ENCODE measurements at regions not wholly inside any gene's neighbourhood (a gene's known extent, or its start where the extent isn't known, plus 50 kb on each side); places are given as distances from the start of the nearest gene placed in this dataset.

- Histone ChIP-seq H3K79me2 (no peaks in the 10 kb centered on the region), H3K4me1 (ENCODE audit: insufficient read depth) (no peaks in the 10 kb centered on the region), H3K36me3 (replicated peaks; ENCODE audit: insufficient read depth, low read depth) (no peaks in the 10 kb centered on the region), H3K27me3 (no peaks in the 10 kb centered on the region), H3K4me3 (no peak overlapping the region), H3K27ac (no peak overlapping the region), H2AFZ (no peak overlapping the region), H3K4me2 (no peak overlapping the region), H3K9me3 (ENCODE audit: low read depth) (no peaks in the 10 kb centered on the region), H4K20me1 (ENCODE audit: insufficient read depth, poor library complexity, severe bottlenecking) (no peaks in the 10 kb centered on the region), H3K9me2 (replicated peaks; ENCODE audit: insufficient read depth) (no peaks in the 10 kb centered on the region)
- DNase-seq (ENCODE audit: low spot score), result no peak
- WGBS (ENCODE audit: low lambda C conversion rate, missing lambda C conversion rate), result 86% methylated on average over 1 of the region's 1 CpG
- TF ChIP-seq EZH2 (IDR thresholded peaks at IDR 0.05; ENCODE audit: borderline replicate concordance) (no peak), EZH2phosphoT487 (IDR thresholded peaks at IDR 0.05; ENCODE audit: low read depth, severe bottlenecking, unreplicated experiment) (no peak), CTCF (IDR thresholded peaks at IDR 0.05; ENCODE audit: poor library complexity) (no peak)
These were observed 115.4 kb upstream of the STXBP5 start for GRCh38 chr6:147088861-147089260.

GRCh38 chr6:147095316-147095715 is 108.9 kb upstream of the STXBP5 start:
- H3K79me2 ChIP-seq, result no peaks in the 10 kb centered on the region
- H3K27ac ChIP-seq, result no peak overlapping the region
- no peaks in the 10 kb centered on the region for H3K4me1 ChIP-seq (ENCODE audit: insufficient read depth)
- H3K36me3 ChIP-seq (replicated peaks; ENCODE audit: insufficient read depth, low read depth), result no peaks in the 10 kb centered on the region
- no peaks in the 10 kb centered on the region for H4K20me1 ChIP-seq (ENCODE audit: insufficient read depth, poor library complexity, severe bottlenecking)
- H3K4me2 ChIP-seq, result no peak overlapping the region
- no peak for DNase-seq (ENCODE audit: low spot score)
- no peaks in the 10 kb centered on the region for H3K9me3 ChIP-seq (ENCODE audit: low read depth)
- H2AFZ ChIP-seq, result no peak overlapping the region
- TF ChIP-seq CTCF (IDR thresholded peaks at IDR 0.05; ENCODE audit: poor library complexity), result no peak
- TF ChIP-seq EZH2phosphoT487 (IDR thresholded peaks at IDR 0.05; ENCODE audit: low read depth, severe bottlenecking, unreplicated experiment), result no peak
- TF ChIP-seq EZH2 (IDR thresholded peaks at IDR 0.05; ENCODE audit: borderline replicate concordance), result no peak
- WGBS (ENCODE audit: low lambda C conversion rate, missing lambda C conversion rate), result 87% methylated on average over 3 of the region's 3 CpGs
- no peaks in the 10 kb centered on the region for H3K9me2 ChIP-seq (replicated peaks; ENCODE audit: insufficient read depth)
- H3K4me3 ChIP-seq, result no peak overlapping the region
- no peaks in the 10 kb centered on the region for H3K27me3 ChIP-seq

- H3K4me1 ChIP-seq (ENCODE audit: insufficient read depth), result no peaks in the 10 kb centered on the region
- no peak overlapping the region for H3K27ac ChIP-seq
- no peaks in the 10 kb centered on the region for H3K9me3 ChIP-seq (ENCODE audit: low read depth)
- H4K20me1 ChIP-seq (ENCODE audit: insufficient read depth, poor library complexity, severe bottlenecking), result no peaks in the 10 kb centered on the region
- no peaks in the 10 kb centered on the region for H3K79me2 ChIP-seq
- no peak for TF ChIP-seq CTCF (IDR thresholded peaks at IDR 0.05; ENCODE audit: poor library complexity)
- no peak for TF ChIP-seq EZH2 (IDR thresholded peaks at IDR 0.05; ENCODE audit: borderline replicate concordance)
- no peak for TF ChIP-seq EZH2phosphoT487 (IDR thresholded peaks at IDR 0.05; ENCODE audit: low read depth, severe bottlenecking, unreplicated experiment)
- H3K4me2 ChIP-seq, result no peak overlapping the region
- H2AFZ ChIP-seq, result no peak overlapping the region
- H3K9me2 ChIP-seq (replicated peaks; ENCODE audit: insufficient read depth), result no peaks in the 10 kb centered on the region
- 92% methylated on average over 3 of the region's 3 CpGs for WGBS (ENCODE audit: low lambda C conversion rate, missing lambda C conversion rate)
- DNase-seq (ENCODE audit: low spot score), result no peak
- H3K27me3 ChIP-seq, result no peaks in the 10 kb centered on the region
- no peaks in the 10 kb centered on the region for H3K36me3 ChIP-seq (replicated peaks; ENCODE audit: insufficient read depth, low read depth)
- H3K4me3 ChIP-seq, result no peak overlapping the region
These were observed 104.2 kb upstream of the STXBP5 start for GRCh38 chr6:147099974-147100373.

- Histone ChIP-seq H4K20me1 (ENCODE audit: insufficient read depth, poor library complexity, severe bottlenecking) (no peaks in the 10 kb centered on the region), H3K4me3 (no peak overlapping the region), H3K4me1 (ENCODE audit: insufficient read depth) (no peaks in the 10 kb centered on the region), H3K9me3 (ENCODE audit: low read depth) (no peaks in the 10 kb centered on the region), H3K36me3 (replicated peaks; ENCODE audit: insufficient read depth, low read depth) (no peaks in the 10 kb centered on the region), H3K9me2 (replicated peaks; ENCODE audit: insufficient read depth) (no peaks in the 10 kb centered on the region), H3K27me3 (no peaks in the 10 kb centered on the region), H3K4me2 (no peak overlapping the region), H2AFZ (no peak overlapping the region), H3K79me2 (no peaks in the 10 kb centered on the region), H3K27ac (no peak overlapping the region)
- no peak for DNase-seq (ENCODE audit: low spot score)
- 93% methylated on average over 2 of the region's 2 CpGs for WGBS (ENCODE audit: low lambda C conversion rate, missing lambda C conversion rate)
- no peak for TF ChIP-seq CTCF (IDR thresholded peaks at IDR 0.05; ENCODE audit: poor library complexity)
- TF ChIP-seq EZH2 (IDR thresholded peaks at IDR 0.05; ENCODE audit: borderline replicate concordance), result no peak
- no peak for TF ChIP-seq EZH2phosphoT487 (IDR thresholded peaks at IDR 0.05; ENCODE audit: low read depth, severe bottlenecking, unreplicated experiment)
These were observed 101.2 kb upstream of the STXBP5 start for GRCh38 chr6:147103007-147103406.

All from hepatocyte (in vitro differentiated cells).